Neural crest cell (in vitro differentiated cells): ENCODE measurements at regions not wholly inside any gene's neighbourhood (a gene's known extent, or its start where the extent isn't known, plus 50 kb on each side); places are given as distances from the start of the nearest gene placed in this dataset.
"Not testable (repeated sequence)": the region's sequence is repeated elsewhere in the genome, so short reads cannot be mapped to it uniquely, and the experiment has no call there.

Source experiments
- DNase-seq: peaks from one replicate; pipeline ENCODE4 v3.0.0; 2021; ENCODE audit warnings: low read depth, mixed read lengths, low spot score
- H3K27ac Mint-ChIP-seq: one replicate; pipeline ENCODE4 v1.8.0; 2021; ENCODE audit warnings: mild to moderate bottlenecking, mixed read lengths; ENCODE audit not compliant: unreplicated experiment
- H3K27me3 Mint-ChIP-seq: 2 replicates; pipeline ENCODE4 v1.8.0; 2021; ENCODE audit warnings: low read depth, mild to moderate bottlenecking, mixed read lengths
- H3K36me3 Mint-ChIP-seq: 2 replicates; pipeline ENCODE4 v1.8.0; 2021; ENCODE audit warnings: low read depth, mild to moderate bottlenecking, mixed read lengths
- H3K4me1 Mint-ChIP-seq: 2 replicates; pipeline ENCODE4 v1.8.0; 2021; ENCODE audit warnings: mixed read lengths
- H3K4me3 Mint-ChIP-seq: one replicate; pipeline ENCODE4 v1.8.0; 2021; ENCODE audit warnings: mild to moderate bottlenecking, mixed read lengths
- H3K9me3 Mint-ChIP-seq: 2 replicates; pipeline ENCODE4 v1.8.0; 2021; ENCODE audit warnings: mixed read lengths
- CTCF ChIP-seq: fragments of 200-600 bp; sonication (generic); conservative IDR thresholded peaks from 2 replicates; pipeline ENCODE4 v1.5.0; 2021; ENCODE audit warnings: antibody characterized with exemption, mild to moderate bottlenecking

- H3K27me3 Mint-ChIP-seq: peaks cover 10% of the 10 kb centered on the region
- no peak overlapping the region for H3K4me3 Mint-ChIP-seq
- DNase-seq: no peak
- no peaks in the 10 kb centered on the region for H3K36me3 Mint-ChIP-seq
- no peak for TF ChIP-seq CTCF
- H3K27ac Mint-ChIP-seq: no peak overlapping the region
- H3K9me3 Mint-ChIP-seq: no peaks in the 10 kb centered on the region
- peaks cover 1% of the 10 kb centered on the region for H3K4me1 Mint-ChIP-seq
Observed at GRCh38 chr12:47409310-47409987, 296.4 kb downstream of the RPAP3 start.

- Mint-ChIP-seq H3K4me3 (no peak overlapping the region), H3K36me3 (no peaks in the 10 kb centered on the region), H3K27ac (no peak overlapping the region), H3K9me3 (no peaks in the 10 kb centered on the region), H3K27me3 (peaks cover 10% of the 10 kb centered on the region), H3K4me1 (no peaks in the 10 kb centered on the region)
- TF ChIP-seq CTCF: no peak
- no peak for DNase-seq
Observed at GRCh38 chr12:47408171-47408871, 297.5 kb downstream of the RPAP3 start.

- H3K9me3 Mint-ChIP-seq: no peaks in the 10 kb centered on the region
- TF ChIP-seq CTCF: no peak
- no peak overlapping the region for H3K4me3 Mint-ChIP-seq
- no peaks in the 10 kb centered on the region for H3K4me1 Mint-ChIP-seq
- H3K27me3 Mint-ChIP-seq: peaks cover 10% of the 10 kb centered on the region
- no peak overlapping the region for H3K27ac Mint-ChIP-seq
- H3K36me3 Mint-ChIP-seq: no peaks in the 10 kb centered on the region
- no peak for DNase-seq
Observed at GRCh38 chr12:47407463-47408129, 298.2 kb downstream of the RPAP3 start.

- no peak overlapping the region for H3K27ac Mint-ChIP-seq
- peaks cover 11% of the 10 kb centered on the region for H3K27me3 Mint-ChIP-seq
- no peak for DNase-seq
- no peak overlapping the region for H3K4me3 Mint-ChIP-seq
- H3K36me3 Mint-ChIP-seq: no peaks in the 10 kb centered on the region
- no peak for TF ChIP-seq CTCF
- H3K4me1 Mint-ChIP-seq: no peaks in the 10 kb centered on the region
- peaks cover 8% of the 10 kb centered on the region for H3K9me3 Mint-ChIP-seq
Observed at GRCh38 chr12:47403681-47404080, 302.1 kb downstream of the RPAP3 start.

GRCh38 chr12:47401196-47401595, 304.6 kb downstream of the RPAP3 start:
- peaks cover 16% of the 10 kb centered on the region for H3K9me3 Mint-ChIP-seq
- not testable (repeated sequence) for H3K36me3 Mint-ChIP-seq, H3K4me1 Mint-ChIP-seq, DNase-seq, H3K4me3 Mint-ChIP-seq, H3K27ac Mint-ChIP-seq
- H3K27me3 Mint-ChIP-seq: peaks cover 11% of the 10 kb centered on the region

- Mint-ChIP-seq H3K27ac (no peak overlapping the region), H3K27me3 (peaks cover 11% of the 10 kb centered on the region), H3K4me1 (no peaks in the 10 kb centered on the region), H3K4me3 (no peak overlapping the region), H3K36me3 (peaks cover 4% of the 10 kb centered on the region), H3K9me3 (peaks cover 16% of the 10 kb centered on the region)
- DNase-seq: no peak
- TF ChIP-seq CTCF: no peak
Observed at GRCh38 chr12:47400266-47400665, 305.6 kb downstream of the RPAP3 start.
